Caco-2 (cell line): ENCODE measurements at regions not wholly inside any gene's neighbourhood (a gene's known extent, or its start where the extent isn't known, plus 50 kb on each side); places are given as distances from the start of the nearest gene placed in this dataset.

Source experiments
- BruUV-seq: library from RNA; stranded (reverse); fragments of 400-500 nt; replicated peaks from 2 replicates; lab custom pipeline; 2021; lab: Mats Ljungman, UMichigan
- CTCF ChIA-PET: fragments of 300-600 bp; sonication (Branson Sonifier 250); formaldehyde crosslinking; loops from one replicate; lab custom pipeline; 2022; ENCODE audit warnings: antibody characterized with exemption; lab: Charles Lee
- POLR2A ChIA-PET: fragments of 300-600 bp; sonication (Branson Sonifier 250); formaldehyde crosslinking; loops from one replicate; lab custom pipeline; 2022; ENCODE audit warnings: antibody characterized with exemption; lab: Charles Lee
- DNase-seq, 2 experiments: peaks; one replicate each; pipeline versions ENCODE4 v3.0.0 to v3.0.0-alpha.2; 2020 to 2022
- H3K27me3 ChIP-seq: replicated peaks from 2 replicates; pipeline ENCODE4 v1.6.0; 2011; ENCODE audit warnings: low read length; ENCODE audit not compliant: control insufficient read depth, insufficient read depth
- H3K36me3 ChIP-seq: 2 replicates; pipeline ENCODE4 v1.5.1; 2011; ENCODE audit warnings: low read length; ENCODE audit not compliant: control insufficient read depth, insufficient read depth
- H3K4me1 ChIP-seq: fragments of 250-450 bp; sonication (Bioruptor Pico); 2 replicates; pipeline ENCODE4 v1.5.1; 2020; ENCODE audit warnings: mild to moderate bottlenecking
- H3K4me3 ChIP-seq: 2 replicates; pipeline ENCODE4 v1.5.1; 2011; ENCODE audit warnings: low read depth, mild to moderate bottlenecking, control low read depth, low read length
- H3K9me3 ChIP-seq: fragments of 250-450 bp; sonication (Bioruptor Pico); 2 replicates; pipeline ENCODE4 v1.5.1; 2020; ENCODE audit warnings: mild to moderate bottlenecking, moderate library complexity
- H3K27ac Mint-ChIP-seq: one replicate; pipeline ENCODE4 v1.8.0; 2022; ENCODE audit warnings: mixed read lengths; ENCODE audit not compliant: unreplicated experiment
- H3K27me3 Mint-ChIP-seq: one replicate; pipeline ENCODE4 v1.8.0; 2022; ENCODE audit warnings: mixed read lengths; ENCODE audit not compliant: insufficient read depth, unreplicated experiment
- H3K36me3 Mint-ChIP-seq: one replicate; pipeline ENCODE4 v1.8.0; 2022; ENCODE audit warnings: mild to moderate bottlenecking, mixed read lengths; ENCODE audit not compliant: insufficient read depth, unreplicated experiment
- H3K4me1 Mint-ChIP-seq: one replicate; pipeline ENCODE4 v1.8.0; 2022; ENCODE audit warnings: low read depth, mixed read lengths; ENCODE audit not compliant: unreplicated experiment
- H3K4me3 Mint-ChIP-seq: one replicate; pipeline ENCODE4 v1.8.0; 2022; ENCODE audit warnings: mild to moderate bottlenecking, moderate library complexity, mixed read lengths; ENCODE audit not compliant: unreplicated experiment
- H3K9me3 Mint-ChIP-seq: one replicate; pipeline ENCODE4 v1.8.0; 2022; ENCODE audit warnings: mixed read lengths; ENCODE audit not compliant: unreplicated experiment
- intact Hi-C: fragments of 100-400 bp; cut with micrococcal nuclease; formaldehyde crosslinking; loops from one replicate; pipeline ENCODE4 v1.10.0; 2022; ENCODE audit not compliant: unreplicated experiment
- TF ChIP-seq, protein P1 (sequence below), 2 experiments: fragments of 200-600 bp in 1 of 2; IDR thresholded peaks; 1 replicate in 1 of 2; 2 replicates in 1 of 2; pipeline versions ENCODE4 v1.5.1 to v1.8.0; 2011 to 2022; ENCODE audit warnings: antibody characterized with exemption in 1 of 2, control low read depth in 1 of 2, inconsistent platforms in 1 of 2, low read depth in 1 of 2, low read length in 1 of 2, mild to moderate bottlenecking in 1 of 2, moderate library complexity in 1 of 2; ENCODE audit not compliant: insufficient read depth in 1 of 2, severe bottlenecking in 1 of 2, unreplicated experiment in 1 of 2

DNA sequence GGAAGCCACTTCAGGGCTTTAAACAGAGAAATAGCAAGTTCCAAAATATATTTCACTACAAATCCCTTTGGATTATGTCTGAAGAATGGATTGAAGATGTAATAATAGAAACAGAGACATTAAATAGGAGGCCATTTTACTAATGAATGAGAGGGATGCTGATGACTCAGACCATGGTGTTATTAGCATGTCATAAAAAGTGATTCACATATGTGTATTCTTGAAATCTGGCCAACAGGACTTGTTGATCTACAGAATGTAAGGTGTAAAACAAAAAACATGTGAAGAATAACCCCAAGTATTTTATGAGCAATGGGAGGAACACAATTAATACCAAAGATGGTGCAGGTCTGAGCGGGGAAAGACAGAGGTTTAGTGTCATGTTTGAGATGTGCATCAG is 873.7 kb downstream of the SLITRK5 start:
- ChIA-PET CTCF (no interaction called here), POLR2A (no interaction called here)
- no peaks in the 10 kb centered on the region for H3K9me3 ChIP-seq
- H3K4me1 Mint-ChIP-seq, result no peaks in the 10 kb centered on the region
- DNase-seq, result no peak
- H3K9me3 Mint-ChIP-seq, result no peaks in the 10 kb centered on the region
- no peaks in the 10 kb centered on the region for H3K27me3 Mint-ChIP-seq
- no TSS peak for BruUV-seq
- no peaks in the 10 kb centered on the region for H3K4me1 ChIP-seq
- H3K4me3 Mint-ChIP-seq, result no peak overlapping the region
- intact Hi-C loops, result no loop called here
- no peaks in the 10 kb centered on the region for H3K36me3 Mint-ChIP-seq
- H3K4me3 ChIP-seq, result no peak overlapping the region
- H3K27ac Mint-ChIP-seq, result no peak overlapping the region
- H3K36me3 ChIP-seq, result no peaks in the 10 kb centered on the region
- no peaks in the 10 kb centered on the region for H3K27me3 ChIP-seq
- TF ChIP-seq, protein P1, sequence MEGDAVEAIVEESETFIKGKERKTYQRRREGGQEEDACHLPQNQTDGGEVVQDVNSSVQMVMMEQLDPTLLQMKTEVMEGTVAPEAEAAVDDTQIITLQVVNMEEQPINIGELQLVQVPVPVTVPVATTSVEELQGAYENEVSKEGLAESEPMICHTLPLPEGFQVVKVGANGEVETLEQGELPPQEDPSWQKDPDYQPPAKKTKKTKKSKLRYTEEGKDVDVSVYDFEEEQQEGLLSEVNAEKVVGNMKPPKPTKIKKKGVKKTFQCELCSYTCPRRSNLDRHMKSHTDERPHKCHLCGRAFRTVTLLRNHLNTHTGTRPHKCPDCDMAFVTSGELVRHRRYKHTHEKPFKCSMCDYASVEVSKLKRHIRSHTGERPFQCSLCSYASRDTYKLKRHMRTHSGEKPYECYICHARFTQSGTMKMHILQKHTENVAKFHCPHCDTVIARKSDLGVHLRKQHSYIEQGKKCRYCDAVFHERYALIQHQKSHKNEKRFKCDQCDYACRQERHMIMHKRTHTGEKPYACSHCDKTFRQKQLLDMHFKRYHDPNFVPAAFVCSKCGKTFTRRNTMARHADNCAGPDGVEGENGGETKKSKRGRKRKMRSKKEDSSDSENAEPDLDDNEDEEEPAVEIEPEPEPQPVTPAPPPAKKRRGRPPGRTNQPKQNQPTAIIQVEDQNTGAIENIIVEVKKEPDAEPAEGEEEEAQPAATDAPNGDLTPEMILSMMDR (IDR thresholded peaks at IDR 0.05; ENCODE audit: insufficient read depth in 1 of 2, low read depth in 1 of 2, low read length in 1 of 2, severe bottlenecking in 1 of 2, unreplicated experiment in 1 of 2), result no peak

DNA sequence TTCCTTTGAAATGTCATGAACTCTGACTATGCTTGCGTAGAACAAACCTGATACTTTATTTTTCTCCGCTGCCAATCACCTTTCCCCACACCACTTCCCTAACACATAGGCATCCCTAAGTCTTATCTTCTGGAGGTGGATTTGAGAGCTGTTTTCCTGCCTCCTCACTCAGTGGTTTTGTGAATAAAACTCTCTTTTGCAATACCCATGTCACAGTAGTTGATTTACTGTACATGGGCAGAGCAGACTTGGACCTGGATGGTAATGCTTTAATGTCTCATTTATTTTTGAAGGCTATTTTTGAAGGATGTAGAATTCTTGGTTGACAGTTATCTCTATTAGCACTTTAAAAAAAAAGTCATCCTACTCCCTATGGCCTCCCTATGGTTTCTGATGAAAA is 881.8 kb downstream of the SLITRK5 start:
- ChIA-PET POLR2A (no interaction called here), CTCF (no interaction called here)
- Histone ChIP-seq H3K4me3 (no peak overlapping the region), H3K4me1 (no peaks in the 10 kb centered on the region), H3K36me3 (no peaks in the 10 kb centered on the region), H3K27me3 (no peaks in the 10 kb centered on the region), H3K9me3 (no peaks in the 10 kb centered on the region)
- Mint-ChIP-seq H3K27ac (no peak overlapping the region), H3K4me1 (no peaks in the 10 kb centered on the region), H3K36me3 (no peaks in the 10 kb centered on the region), H3K4me3 (no peak overlapping the region), H3K9me3 (no peaks in the 10 kb centered on the region), H3K27me3 (no peaks in the 10 kb centered on the region)
- no peak for DNase-seq
- TF ChIP-seq, protein P1 (IDR thresholded peaks at IDR 0.05; ENCODE audit: insufficient read depth in 1 of 2, low read depth in 1 of 2, low read length in 1 of 2, severe bottlenecking in 1 of 2, unreplicated experiment in 1 of 2), result no peak
- intact Hi-C loops, result no loop called here
- no TSS peak for BruUV-seq

DNA sequence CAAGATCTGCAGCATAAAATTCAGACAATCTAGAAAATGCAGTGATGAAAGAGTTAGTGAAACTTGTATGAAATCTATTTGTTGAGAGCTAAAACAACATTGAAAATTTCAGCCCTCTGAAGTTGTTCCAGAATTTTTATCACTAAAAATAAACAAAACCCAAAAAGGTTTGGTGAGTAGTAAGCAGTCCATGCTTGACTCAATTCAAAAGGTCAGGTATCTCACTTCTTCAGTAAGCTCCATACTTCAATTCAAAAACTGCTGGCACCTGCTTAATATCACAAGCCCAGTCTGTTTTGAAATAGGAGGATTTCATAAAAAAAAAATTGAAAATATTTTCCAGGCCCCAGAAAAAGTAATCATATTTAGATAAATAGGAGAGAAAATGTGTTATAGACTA is 894.4 kb downstream of the SLITRK5 start:
- TF ChIP-seq, protein P1 (IDR thresholded peaks at IDR 0.05; ENCODE audit: insufficient read depth in 1 of 2, low read depth in 1 of 2, low read length in 1 of 2, severe bottlenecking in 1 of 2, unreplicated experiment in 1 of 2), result no peak
- Histone ChIP-seq H3K36me3 (no peaks in the 10 kb centered on the region), H3K9me3 (0 out of 2 replicates have a peak, but pooled peaks cover 5% of the 10 kb centered on the region), H3K4me1 (peaks cover 18% of the 10 kb centered on the region), H3K4me3 (no peak overlapping the region), H3K27me3 (no peaks in the 10 kb centered on the region)
- H3K27ac Mint-ChIP-seq, result no peak overlapping the region
- no peaks in the 10 kb centered on the region for H3K27me3 Mint-ChIP-seq
- H3K9me3 Mint-ChIP-seq, result peaks cover 14% of the 10 kb centered on the region
- POLR2A ChIA-PET, result no interaction called here
- CTCF ChIA-PET, result no interaction called here
- no peak overlapping the region for H3K4me3 Mint-ChIP-seq
- no TSS peak for BruUV-seq
- no peaks in the 10 kb centered on the region for H3K4me1 Mint-ChIP-seq
- intact Hi-C loops, result no loop called here
- DNase-seq, result no peak
- H3K36me3 Mint-ChIP-seq, result no peaks in the 10 kb centered on the region
